GM21619 (cell line): ENCODE measurements at regions not wholly inside any gene's neighbourhood (a gene's known extent, or its start where the extent isn't known, plus 50 kb on each side); places are given as distances from the start of the nearest gene placed in this dataset.

Source experiments
- ATAC-seq: cut with Tn5 transposase; IDR thresholded peaks from one replicate; pipeline ENCODE4 v1.9.1; 2021; ENCODE audit not compliant: unreplicated experiment

DNA sequence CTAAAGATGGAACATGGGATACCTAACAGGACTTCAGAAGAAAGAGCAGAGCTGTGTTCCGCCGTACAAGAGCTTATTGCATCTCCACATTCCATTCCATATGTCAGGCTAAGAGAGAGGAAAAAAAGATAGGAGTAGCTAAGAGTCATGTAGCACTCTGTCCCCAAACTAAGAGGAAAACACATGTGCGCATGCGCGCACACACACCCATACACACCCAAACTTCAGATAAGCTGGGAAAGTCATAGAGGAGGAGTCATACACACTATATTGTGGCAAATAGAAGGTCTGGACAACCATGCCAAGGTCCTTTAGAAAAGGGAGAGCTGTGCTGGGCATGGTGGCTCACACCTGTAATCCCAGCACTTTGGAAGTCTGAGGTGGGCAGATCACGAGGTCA, 132.4 kb downstream of the RAB11FIP2 start:
- ATAC-seq, result no peak

DNA sequence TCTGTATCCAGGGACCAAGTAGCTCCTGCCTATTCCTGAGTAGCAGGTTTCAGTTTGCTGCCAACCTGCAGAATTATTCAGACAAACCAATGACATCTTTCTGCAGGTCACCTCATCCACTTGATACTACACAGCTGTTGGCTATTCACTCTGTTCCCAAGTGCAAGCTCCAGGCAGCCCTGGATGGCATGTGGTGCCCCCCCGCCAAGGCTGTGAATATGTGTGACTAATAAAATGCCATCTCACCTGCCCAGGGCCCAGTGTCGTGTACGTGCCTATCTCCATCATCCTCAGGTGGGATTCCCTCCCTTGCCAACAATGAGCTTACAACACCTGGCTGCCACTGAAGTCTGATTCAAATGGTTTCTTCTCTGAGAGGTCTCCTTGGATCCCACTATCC, 125.8 kb downstream of the RAB11FIP2 start:
- no peak for ATAC-seq

DNA sequence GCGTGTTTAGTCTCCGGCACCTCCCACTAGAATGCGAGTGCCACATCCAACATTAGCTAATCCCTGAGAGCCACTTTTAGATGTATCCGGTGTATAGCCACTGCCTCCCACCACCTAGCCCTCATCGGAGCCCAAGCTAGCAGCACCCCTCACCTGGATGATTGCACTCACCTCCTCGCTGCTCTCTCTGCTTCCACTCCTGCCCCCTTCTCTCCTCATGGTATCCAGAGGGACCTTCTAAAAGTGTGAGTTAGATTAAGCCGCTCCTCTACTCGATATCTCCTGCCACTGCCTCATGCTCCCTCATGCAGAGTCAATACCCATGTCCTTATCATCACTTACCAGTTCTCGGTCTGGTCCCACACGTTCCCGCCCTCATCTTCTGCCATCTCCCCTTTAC, 125.3 kb downstream of the RAB11FIP2 start:
- ATAC-seq, result no peak

DNA sequence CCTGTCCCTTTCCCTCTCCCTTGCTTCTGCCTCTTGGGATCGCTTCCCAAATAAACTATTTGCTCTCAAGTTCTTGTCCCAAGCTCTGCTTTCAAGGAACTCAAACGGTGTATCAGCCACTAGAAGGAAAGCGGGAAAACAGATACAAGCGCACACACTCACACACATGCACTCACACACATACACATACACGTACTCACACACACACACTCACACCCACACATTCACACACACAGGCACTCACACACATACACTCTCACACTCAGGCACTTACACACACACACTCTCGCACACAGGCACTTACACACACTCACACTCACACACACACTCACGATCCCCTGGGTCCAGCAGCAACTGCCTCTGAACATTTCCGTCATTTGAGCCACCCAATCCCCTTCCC, 121.9 kb downstream of the RAB11FIP2 start:
- ATAC-seq, result no peak

DNA sequence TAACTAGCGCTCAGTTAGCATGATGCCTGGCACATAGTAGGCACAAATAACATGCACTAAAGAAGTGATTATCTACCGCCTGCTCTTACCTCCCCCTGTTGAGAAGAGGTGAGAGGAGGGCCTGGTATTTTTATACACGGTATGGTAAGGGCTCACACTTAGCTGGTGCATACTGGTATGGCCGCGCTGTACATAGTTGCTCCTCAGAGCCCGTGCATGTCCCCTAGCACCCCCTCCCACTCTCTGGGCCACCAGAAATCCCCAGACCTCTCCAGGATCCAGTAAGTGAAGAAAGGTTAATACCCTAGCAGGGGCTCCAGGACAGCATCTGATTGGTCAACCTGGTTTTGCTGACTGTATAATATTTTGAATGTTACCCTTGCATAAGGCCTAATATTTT, 121.4 kb downstream of the RAB11FIP2 start:
- no peak for ATAC-seq

DNA sequence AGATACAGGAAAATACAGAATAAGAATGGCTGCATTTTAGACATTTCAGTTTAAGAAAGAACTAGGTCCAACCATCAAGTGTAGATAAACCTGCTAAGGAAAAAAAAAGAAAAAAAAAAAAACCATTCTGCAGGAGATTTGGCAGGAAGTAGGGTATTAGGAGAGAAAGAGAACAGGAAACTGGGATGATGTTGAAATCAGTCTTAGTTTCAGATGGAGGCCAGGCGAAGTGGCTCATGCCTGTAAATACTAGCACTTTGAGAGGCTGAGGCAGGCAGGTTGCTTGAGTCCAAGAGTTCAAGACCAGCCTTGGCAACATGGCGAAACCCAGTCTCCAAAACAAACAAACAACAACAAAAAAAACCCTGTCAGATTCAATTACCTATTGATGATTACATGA, 120.2 kb downstream of the RAB11FIP2 start:
- no peak for ATAC-seq

DNA sequence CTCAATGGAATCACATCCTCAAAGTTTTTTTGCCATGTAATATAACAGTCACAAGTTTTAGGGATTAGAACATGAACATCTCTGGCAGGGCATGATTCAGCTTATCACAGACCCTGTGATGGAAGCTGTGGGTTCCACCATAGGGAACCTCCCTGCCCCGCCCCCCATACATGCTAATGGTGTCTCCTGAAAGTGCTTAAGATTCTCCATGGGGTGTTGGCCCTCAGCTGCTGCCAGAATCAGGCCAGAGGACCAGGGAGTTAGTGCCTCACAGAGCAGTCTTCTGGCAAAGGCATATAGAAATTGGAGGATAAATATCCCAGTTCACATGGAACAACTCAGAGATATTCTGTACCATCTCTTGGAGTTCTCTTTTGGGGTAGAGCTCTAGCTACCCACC, 119.4 kb downstream of the RAB11FIP2 start:
- no peak for ATAC-seq

DNA sequence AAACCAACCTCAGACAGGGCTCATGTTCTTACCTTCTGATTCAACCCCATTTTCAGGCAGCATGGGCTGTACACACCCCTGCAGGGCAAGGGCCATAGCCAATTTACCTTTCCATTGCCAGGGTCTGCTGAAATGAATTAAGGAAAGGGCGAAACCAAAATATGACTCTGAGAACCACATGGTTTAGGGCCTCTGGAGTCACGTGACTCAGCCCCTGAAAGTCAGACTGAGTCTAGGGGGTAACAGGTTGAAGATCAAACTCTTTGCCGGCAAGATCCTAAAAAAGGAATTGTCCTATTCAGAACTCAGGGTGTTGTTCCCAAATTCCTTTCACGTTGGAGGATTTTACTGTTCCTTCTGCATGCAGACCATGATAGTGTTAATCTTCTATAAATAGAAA, 118.9 kb downstream of the RAB11FIP2 start:
- ATAC-seq, result no peak

DNA sequence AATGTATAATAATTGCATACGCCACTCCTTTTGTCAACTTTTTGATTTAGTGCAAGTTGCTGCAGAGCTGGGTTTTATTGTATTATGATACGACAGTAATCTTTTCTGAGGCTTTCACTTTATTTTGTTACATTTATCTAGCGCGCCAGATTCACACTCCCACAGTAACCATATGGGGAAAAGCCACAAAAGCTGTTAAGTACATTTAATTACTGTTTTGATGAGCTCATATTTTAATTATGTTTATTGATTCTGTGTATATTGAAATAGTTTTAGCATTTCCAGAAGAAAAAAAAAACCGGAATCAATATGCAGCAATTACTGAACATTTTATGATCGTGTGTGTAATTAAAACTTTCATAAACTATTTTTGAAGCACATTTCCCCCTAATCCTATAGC, 118.5 kb downstream of the RAB11FIP2 start:
- ATAC-seq, result no peak

DNA sequence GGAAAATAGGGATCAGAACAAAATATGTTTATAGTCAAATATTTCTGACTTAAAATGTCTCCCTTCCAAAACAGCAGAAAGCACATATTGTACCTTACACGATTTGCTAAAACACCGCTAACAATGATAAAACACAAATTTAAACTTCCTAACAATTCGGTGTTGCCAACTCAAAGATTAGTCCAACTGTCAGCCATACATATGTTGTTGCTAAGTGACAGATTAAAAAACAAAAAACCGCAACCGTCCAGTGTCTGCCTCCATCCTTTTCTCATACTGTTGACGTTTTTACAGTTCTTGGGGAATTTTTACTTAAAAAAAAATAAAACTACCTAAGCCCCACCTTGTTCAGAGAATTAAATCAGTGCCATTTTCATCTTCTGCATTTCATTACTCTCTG, 118.0 kb downstream of the RAB11FIP2 start:
- no peak for ATAC-seq

DNA sequence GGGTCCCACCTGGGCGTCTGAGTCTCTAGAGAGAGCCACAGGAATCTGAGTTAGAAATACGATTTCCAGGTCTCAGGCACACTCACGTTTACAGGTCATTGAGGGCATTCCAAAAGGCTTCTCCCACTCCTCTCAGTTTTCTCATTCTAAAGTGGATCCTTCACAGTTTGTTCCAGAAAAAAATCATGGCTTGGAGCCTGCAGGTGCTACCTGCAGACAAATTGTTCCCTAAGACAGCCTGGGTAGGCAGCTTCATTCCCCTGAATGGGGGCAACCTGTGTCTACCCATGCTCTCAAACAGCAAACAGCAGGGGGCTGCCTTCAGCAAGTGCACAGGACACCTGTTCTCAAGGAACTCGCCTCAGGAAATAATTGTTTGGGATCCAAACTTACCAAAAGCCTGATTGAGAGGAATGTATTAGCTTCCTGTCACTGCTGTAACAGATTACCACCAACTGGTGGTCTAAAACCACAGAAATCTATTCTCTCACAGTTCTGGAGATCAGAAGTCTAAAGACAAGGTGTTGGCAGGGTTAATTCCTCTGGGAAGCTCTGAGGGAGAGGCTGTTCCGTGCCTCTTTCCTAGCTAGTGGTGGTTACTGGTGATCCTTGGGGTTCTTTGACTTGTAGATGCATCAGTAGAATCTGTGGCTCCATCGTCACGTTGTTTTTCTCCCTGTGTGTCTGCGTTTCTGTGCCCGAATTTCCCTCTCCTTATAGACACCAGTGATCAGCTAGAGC, 117.2 kb downstream of the RAB11FIP2 start:
- ATAC-seq, result no peak

DNA sequence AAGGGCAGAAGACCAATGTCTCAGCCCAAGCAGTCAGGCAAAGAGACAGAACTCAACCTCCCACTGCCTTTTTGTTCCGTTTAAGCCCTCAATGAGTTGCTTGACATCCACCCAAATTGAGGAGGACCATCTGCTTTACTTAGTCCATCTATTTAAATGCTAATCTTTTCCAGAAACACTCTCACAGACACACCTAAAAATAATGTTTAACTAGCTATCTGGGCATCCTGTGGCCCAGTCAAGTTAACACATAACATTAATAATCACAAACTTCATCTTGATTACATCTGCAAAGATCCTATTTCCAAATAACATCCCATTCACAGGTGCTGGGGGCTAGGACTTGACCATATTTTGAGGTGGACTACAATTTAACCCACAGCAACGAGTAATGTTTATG, 115.7 kb downstream of the RAB11FIP2 start:
- no peak for ATAC-seq

DNA sequence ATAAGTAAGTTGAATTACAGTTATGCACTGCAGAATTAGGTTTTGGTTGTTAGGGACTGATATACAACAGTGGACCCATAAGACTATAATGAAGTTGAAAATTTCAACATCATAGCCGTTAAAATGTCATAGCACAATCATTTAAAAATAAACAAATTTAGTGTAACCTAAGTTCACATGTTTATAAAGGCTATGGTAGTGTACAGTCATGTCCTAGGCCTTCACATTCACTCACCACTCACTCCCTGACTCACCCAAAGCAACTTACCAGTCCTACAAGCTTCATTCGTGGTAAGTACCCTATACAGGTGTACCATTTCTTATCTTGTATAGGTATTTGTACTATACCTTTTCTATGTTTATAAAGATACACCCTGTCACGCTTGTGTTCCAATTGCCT, 113.7 kb downstream of the RAB11FIP2 start:
- ATAC-seq, result no peak

DNA sequence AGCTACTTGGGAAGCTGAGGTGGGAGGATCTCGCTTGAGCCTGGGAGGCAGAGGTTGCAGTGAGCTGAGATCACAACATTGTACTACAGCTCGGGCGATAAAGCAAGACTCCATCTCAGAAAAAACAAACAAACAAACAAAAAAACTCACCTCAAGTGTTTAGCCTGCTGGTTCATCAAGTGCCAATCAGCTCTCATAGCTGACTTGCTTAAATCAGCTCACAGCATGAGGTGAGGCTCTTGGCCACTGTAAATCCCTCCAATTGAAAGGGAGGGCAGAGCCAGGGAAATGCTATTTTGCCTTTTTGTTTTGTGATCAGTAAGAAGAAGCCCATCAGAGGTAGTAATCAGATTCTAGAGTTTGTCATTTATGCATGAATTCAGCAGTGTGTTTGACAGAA, 112.3 kb downstream of the RAB11FIP2 start:
- ATAC-seq, result no peak

DNA sequence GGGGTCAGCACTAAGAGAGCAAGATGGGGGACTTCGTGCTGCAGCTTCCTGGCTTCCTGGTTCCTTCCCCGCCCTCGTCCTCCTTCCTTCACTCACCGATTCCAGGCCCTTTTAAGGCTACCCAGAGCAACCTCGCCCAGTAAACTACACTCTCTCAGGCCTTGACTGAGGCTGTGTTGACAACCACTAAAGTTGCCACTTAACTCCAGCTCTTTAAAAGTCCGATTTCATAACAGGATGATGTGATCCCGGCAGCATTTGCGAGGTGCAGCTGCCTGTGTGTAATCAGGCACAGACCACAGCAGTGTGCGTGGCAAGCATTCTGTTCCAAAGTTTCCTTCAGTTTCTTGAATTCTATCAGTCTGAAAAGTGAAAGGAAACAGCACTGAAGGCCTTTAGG, 110.6 kb downstream of the RAB11FIP2 start:
- ATAC-seq, result no peak

DNA sequence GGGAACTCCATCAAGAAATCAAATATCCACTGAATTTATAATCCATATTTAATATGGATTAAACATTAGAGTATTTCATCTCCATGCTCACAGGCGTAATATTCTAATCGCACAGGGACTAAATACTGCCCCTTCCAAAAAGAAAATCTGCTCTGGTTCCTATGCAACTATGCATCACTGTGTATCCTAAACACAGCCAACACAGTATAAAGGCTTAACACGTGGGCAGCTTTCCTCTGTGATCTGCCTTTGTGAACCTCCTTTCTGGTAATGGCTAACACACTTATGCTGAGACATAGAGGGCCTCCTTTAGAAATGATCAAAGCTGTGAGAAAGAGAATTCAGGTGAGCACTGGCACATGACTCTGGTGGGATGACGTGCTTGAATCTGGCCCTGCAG, 110.2 kb downstream of the RAB11FIP2 start:
- no peak for ATAC-seq

DNA sequence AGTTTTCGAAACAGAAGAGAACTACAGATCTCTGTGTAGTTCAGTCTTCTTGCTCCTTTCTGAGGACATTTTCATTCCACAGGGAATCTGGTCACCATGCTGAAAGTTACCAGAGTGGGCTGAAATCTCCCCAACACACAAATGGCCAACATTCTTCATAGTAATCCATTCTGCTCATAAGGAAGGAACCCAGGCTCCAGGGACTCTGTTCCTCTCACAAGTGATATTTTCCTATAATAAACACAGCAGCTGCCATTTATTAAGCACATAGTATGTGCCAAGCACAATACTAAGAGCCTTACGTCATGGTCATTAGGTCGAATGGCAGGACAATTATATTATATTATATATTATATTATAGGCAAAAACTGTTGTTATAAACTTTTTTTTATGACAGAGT, 109.8 kb downstream of the RAB11FIP2 start:
- ATAC-seq, result no peak

DNA sequence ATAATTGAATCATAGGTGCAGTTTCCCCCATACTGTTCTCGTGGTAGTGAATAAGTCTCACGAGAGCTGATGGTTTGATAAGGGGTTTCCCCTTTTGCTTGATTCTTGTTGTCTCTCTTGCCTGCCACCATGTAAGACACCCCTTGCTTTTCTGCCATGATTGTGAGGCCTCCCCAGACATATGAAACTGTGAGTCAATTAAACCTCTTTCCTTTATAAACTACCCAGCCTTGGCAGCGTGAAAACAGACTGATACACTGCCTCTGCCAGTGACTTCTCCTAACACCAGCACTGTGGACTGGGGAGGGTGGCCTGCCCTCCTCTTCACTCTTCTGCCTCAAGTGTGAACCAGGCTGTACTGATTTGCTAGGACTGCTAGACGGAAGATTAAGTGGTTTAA, 108.6 kb downstream of the RAB11FIP2 start:
- no peak for ATAC-seq

DNA sequence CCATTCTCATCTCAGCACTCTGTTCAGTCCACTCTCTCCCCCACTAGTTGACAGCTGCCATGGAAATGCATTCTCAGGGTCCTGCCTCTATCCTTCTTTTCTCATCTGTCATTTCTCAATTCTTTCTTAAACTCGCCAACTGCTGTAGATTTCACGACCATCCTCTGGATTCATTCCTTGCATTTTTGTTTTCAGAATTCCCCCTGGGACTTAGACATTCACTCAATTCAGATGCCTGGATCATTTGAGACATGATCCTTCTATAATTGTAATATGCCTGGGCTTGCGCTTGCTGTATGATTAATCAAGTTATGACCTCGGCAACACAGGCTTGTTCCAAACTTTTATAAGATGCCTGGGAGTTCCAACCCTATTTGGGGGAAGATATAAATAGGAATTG, 104.5 kb downstream of the RAB11FIP2 start:
- ATAC-seq, result no peak

DNA sequence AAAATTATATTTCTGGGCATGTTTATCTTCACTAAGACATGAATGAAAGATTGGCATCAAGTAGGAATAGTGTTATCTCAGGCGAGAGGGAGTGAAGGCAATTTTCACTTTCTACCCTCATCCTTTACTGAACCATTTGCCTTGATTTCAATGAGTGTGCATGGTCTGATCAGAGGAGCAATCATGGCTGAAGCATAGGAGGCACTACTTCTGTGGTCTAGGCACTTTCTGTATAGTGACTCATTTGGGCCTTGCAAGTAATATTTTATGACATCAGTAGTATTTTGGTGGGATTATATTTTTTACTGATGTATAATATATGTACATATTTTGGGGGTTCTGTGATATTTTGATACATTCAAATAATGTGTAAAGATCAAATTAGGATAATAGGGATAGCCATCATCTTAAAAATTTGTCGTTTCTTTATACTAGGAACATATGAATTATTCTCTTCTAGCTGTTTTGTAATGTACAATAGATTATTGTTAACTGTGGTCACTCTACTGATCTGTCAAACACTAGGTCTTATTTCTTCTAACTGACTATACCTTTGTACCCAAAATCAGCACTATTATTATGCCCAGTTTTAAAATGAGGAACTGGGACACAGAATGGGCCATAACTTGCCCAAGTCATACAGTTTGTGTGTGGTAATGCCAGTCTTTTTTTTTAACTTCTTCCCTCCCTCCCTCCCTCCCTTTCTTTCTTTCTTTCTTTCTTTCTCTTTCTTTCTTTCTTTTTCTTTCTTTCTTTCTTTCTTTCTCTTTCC, 101.9 kb downstream of the RAB11FIP2 start:
- ATAC-seq, result no peak

DNA sequence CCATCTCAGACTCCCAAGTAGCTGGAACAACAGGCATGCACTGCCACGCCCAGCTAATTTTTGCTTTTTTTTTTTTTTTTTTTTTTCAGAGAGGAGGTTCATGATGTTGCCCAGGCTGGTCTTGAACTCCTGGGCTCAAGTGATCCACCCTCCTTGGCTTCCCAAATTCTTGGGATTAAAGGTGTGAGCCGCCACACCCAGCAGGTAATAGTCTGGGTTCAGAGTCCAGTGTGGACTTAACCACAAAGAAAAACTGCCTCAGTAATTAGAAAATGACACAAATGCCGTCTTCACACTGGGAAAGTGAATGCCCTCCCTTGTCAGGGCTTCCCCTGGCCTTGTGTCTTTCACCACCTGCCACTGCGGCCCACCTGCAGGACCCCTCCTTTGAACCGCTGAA, 101.1 kb downstream of the RAB11FIP2 start:
- no peak for ATAC-seq

DNA sequence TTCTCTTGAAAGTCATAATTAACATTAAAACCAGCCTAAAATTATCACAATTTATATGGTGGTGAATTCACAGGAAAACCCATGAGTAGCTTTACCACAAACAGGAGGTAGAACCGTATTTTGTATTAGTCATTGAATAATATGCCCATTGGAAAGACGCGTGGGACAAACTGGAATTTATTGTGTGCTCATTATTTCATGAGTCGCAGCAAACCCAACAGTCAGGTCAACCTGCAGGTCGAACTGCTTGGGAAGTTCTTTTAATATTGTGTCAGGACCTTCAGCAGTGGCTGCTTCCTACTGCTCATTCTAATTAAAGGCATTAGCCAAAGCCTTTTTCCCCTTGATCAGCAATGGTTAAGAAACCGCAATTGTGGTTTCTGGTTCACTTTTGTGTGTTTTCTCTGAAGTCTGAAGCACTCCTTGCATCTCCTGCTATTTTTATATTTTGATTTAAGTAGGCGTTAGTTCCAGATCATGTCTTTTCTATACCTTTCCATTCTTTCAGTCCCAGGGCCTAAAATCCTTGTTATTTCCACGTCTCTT, 100.1 kb downstream of the RAB11FIP2 start:
- ATAC-seq, result no peak
